ENCODE measurements at regions not wholly inside any gene's neighbourhood (a gene's known extent, or its start where the extent isn't known, plus 50 kb on each side); places are given as distances from the start of the nearest gene placed in this dataset.

DNA sequence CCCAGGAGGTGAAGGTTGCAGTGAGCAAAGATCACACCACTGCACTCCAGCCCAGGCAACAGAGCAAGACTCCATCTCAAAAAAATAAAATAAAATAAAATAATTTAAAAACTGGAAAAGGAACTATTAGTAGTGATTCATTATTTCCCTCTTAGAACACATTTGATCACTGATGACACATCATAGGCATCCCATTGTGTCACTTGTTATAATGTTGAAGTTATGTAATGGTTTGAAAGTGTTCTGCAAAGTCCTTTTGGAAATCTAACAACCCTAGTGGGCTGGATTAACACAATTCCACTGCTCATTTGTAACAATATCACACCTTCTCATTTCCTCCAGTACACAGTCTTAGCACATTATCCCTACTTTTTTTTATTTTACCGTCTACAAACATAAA, 81.8 kb upstream of the LMNB1 start:
- TF ChIP-seq, protein P1, sequence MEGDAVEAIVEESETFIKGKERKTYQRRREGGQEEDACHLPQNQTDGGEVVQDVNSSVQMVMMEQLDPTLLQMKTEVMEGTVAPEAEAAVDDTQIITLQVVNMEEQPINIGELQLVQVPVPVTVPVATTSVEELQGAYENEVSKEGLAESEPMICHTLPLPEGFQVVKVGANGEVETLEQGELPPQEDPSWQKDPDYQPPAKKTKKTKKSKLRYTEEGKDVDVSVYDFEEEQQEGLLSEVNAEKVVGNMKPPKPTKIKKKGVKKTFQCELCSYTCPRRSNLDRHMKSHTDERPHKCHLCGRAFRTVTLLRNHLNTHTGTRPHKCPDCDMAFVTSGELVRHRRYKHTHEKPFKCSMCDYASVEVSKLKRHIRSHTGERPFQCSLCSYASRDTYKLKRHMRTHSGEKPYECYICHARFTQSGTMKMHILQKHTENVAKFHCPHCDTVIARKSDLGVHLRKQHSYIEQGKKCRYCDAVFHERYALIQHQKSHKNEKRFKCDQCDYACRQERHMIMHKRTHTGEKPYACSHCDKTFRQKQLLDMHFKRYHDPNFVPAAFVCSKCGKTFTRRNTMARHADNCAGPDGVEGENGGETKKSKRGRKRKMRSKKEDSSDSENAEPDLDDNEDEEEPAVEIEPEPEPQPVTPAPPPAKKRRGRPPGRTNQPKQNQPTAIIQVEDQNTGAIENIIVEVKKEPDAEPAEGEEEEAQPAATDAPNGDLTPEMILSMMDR (IDR thresholded peaks at IDR 0.05), result no peak
- no peak for TF ChIP-seq POLR2A (IDR thresholded peaks at IDR 0.05)

All from ovary (tissue), 3 donors.